H1 (cell line): ENCODE measurements at regions not wholly inside any gene's neighbourhood (a gene's known extent, or its start where the extent isn't known, plus 50 kb on each side); places are given as distances from the start of the nearest gene placed in this dataset.

ENCODE experiments used
- CTCF ChIA-PET: fragments of 300-600 bp; sonication (Branson Sonifier 250); formaldehyde crosslinking; loops from one replicate; lab custom pipeline; 2021; ENCODE audit not compliant: partially characterized antibody; lab: Charles Lee
- POLR2A ChIA-PET: fragments of 300-600 bp; sonication (Branson Sonifier 250); formaldehyde crosslinking; loops from one replicate; lab custom pipeline; 2021; ENCODE audit warnings: inconsistent platforms; ENCODE audit not compliant: partially characterized antibody; lab: Charles Lee
- DNase-seq, 2 experiments: peaks; one replicate each; pipeline versions ENCODE4 v3.0.0 to v3.0.0-alpha.2; 2010 to 2022; ENCODE audit warnings: low spot score in 2 of 2, low read depth in 1 of 2, mixed read lengths in 1 of 2
- FAIRE-seq: peaks from 2 replicates; lab custom pipeline; 2011; peaks lifted over from hg19 to GRCh38; lab: Jason Lieb, UNC
- H2AFZ ChIP-seq: 2 replicates; pipeline ENCODE4 v1.8.1; 2012; ENCODE audit warnings: low read length, inconsistent platforms
- H2AK5ac ChIP-seq: 2 replicates; pipeline ENCODE4 v1.6.1; 2013; ENCODE audit warnings: low read depth, low read length
- H2BK120ac ChIP-seq: replicated peaks from 2 replicates; pipeline ENCODE3; 2013; ENCODE audit warnings: low read depth, low read length, inconsistent platforms
- H2BK12ac ChIP-seq: 2 replicates; pipeline ENCODE4 v1.6.1; 2013; ENCODE audit warnings: low read depth, low read length
- H2BK15ac ChIP-seq: 2 replicates; pipeline ENCODE4 v1.6.1; 2013; ENCODE audit warnings: low read length
- H2BK20ac ChIP-seq: 2 replicates; pipeline ENCODE4 v1.6.1; 2013; ENCODE audit warnings: low read length
- H2BK5ac ChIP-seq: 2 replicates; pipeline ENCODE4 v1.6.1; 2013; ENCODE audit warnings: low read depth, low read length
- H3K14ac ChIP-seq: 2 replicates; pipeline ENCODE4 v1.6.1; 2013; ENCODE audit warnings: inconsistent platforms; ENCODE audit not compliant: insufficient read length
- H3K18ac ChIP-seq: 2 replicates; pipeline ENCODE4 v1.6.1; 2013; ENCODE audit warnings: low read length; ENCODE audit errors: extremely low read depth
- H3K23ac ChIP-seq: 2 replicates; pipeline ENCODE4 v1.6.1; 2013; ENCODE audit warnings: inconsistent platforms; ENCODE audit not compliant: insufficient read length
- H3K23me2 ChIP-seq: 2 replicates; pipeline ENCODE4 v1.6.1; 2013; ENCODE audit warnings: low read depth, low read length
- H3K27ac ChIP-seq: 2 replicates; pipeline ENCODE4 v1.6.1; 2011; ENCODE audit warnings: low read depth, low read length, inconsistent platforms
- H3K27me3 ChIP-seq, 4 experiments: replicated peaks in 1 of 4; 1 replicate in 1 of 4; 2 replicates in 3 of 4; pipeline versions ENCODE4 v1.6.1 to v1.8.1; 2011 to 2013; ENCODE audit warnings: low read length in 3 of 4, mild to moderate bottlenecking in 3 of 4, inconsistent platforms in 2 of 4, mixed read lengths in 2 of 4, moderate library complexity in 1 of 4; ENCODE audit not compliant: control insufficient read depth in 3 of 4, insufficient read depth in 3 of 4; ENCODE audit errors: extremely low read depth in 1 of 4
- H3K36me3 ChIP-seq, 4 experiments: 2 replicates each; pipeline versions ENCODE4 v1.6.1 to v1.8.1; 2011 to 2013; ENCODE audit warnings: mild to moderate bottlenecking in 4 of 4, low read length in 3 of 4, moderate library complexity in 2 of 4, control low read depth in 1 of 4, inconsistent platforms in 1 of 4; ENCODE audit not compliant: insufficient read depth in 4 of 4, control insufficient read depth in 2 of 4
- H3K4ac ChIP-seq: replicated peaks from 2 replicates; pipeline ENCODE3; 2013; ENCODE audit warnings: low read length, low read depth, mixed read lengths, inconsistent platforms; ENCODE audit not compliant: insufficient read length
- H3K4me1 ChIP-seq, 4 experiments: replicated peaks in 1 of 4; 1 replicate in 1 of 4; 2 replicates in 3 of 4; pipeline versions ENCODE4 v1.6.1 to v1.8.1; 2011 to 2013; ENCODE audit warnings: low read length in 3 of 4, inconsistent platforms in 2 of 4, mixed read lengths in 1 of 4; ENCODE audit not compliant: insufficient read depth in 4 of 4, control insufficient read depth in 3 of 4
- H3K4me2 ChIP-seq, 2 experiments: 2 replicates each; pipeline versions ENCODE4 v1.6.1 to v1.8.1; 2011 to 2013; ENCODE audit warnings: low read depth in 2 of 2, low read length in 2 of 2, control low read depth in 1 of 2, inconsistent platforms in 1 of 2, mild to moderate bottlenecking in 1 of 2; ENCODE audit not compliant: insufficient read depth in 1 of 2
- H3K4me3 ChIP-seq, 4 experiments: fragments of 200-600, 300-600 bp in 1 of 4; sonication (generic), shearing (Covaris generic), sonication (Bioruptor Twin) in 1 of 4; 2 replicates each; pipeline versions ENCODE4 v1.5.1 to v1.8.1; 2011 to 2016; ENCODE audit warnings: low read length in 4 of 4, low read depth in 3 of 4, control low read depth in 2 of 4, inconsistent platforms in 2 of 4, mild to moderate bottlenecking in 2 of 4, mixed read lengths in 1 of 4, moderate library complexity in 1 of 4; ENCODE audit not compliant: insufficient read depth in 2 of 4; ENCODE audit errors: extremely low read depth in 1 of 4
- H3K56ac ChIP-seq: replicated peaks from 2 replicates; pipeline ENCODE3; 2013; ENCODE audit warnings: low read depth, mild to moderate bottlenecking, mixed read lengths, low read length, inconsistent platforms; ENCODE audit not compliant: insufficient read length
- H3K79me1 ChIP-seq: 2 replicates; pipeline ENCODE4 v1.6.1; 2013; ENCODE audit warnings: low read depth, low read length, control low read depth
- H3K79me2 ChIP-seq, 2 experiments: 2 replicates each; pipeline versions ENCODE4 v1.6.1 to v1.8.1; 2012 to 2013; ENCODE audit warnings: low read length in 2 of 2, mild to moderate bottlenecking in 2 of 2, inconsistent platforms in 1 of 2; ENCODE audit not compliant: insufficient read depth in 2 of 2, control insufficient read depth in 1 of 2
- H3K9ac ChIP-seq, 4 experiments: replicated peaks in 1 of 4; 1 replicate in 1 of 4; 2 replicates in 3 of 4; pipeline versions ENCODE4 v1.6.1 to v1.8.1; 2011 to 2013; ENCODE audit warnings: low read depth in 3 of 4, low read length in 3 of 4, control low read depth in 2 of 4, mild to moderate bottlenecking in 2 of 4, moderate library complexity in 2 of 4, inconsistent platforms in 1 of 4; ENCODE audit errors: extremely low read depth in 1 of 4
- H3K9me3 ChIP-seq, 2 experiments: 2 replicates each; pipeline versions ENCODE4 v1.6.1 to v1.8.1; 2012 to 2013; ENCODE audit warnings: mild to moderate bottlenecking in 2 of 2, moderate library complexity in 2 of 2, control low read depth in 1 of 2, inconsistent platforms in 1 of 2, low read depth in 1 of 2, low read length in 1 of 2, mixed read lengths in 1 of 2; ENCODE audit not compliant: insufficient read depth in 2 of 2
- H4K20me1 ChIP-seq, 2 experiments: replicated peaks in 1 of 2; 2 replicates each; pipeline versions ENCODE3 to v1.8.1; 2011 to 2013; ENCODE audit warnings: inconsistent platforms in 2 of 2, low read length in 2 of 2, mild to moderate bottlenecking in 1 of 2; ENCODE audit not compliant: insufficient read depth in 2 of 2, control insufficient read depth in 1 of 2
- H4K5ac ChIP-seq: 2 replicates; pipeline ENCODE4 v1.6.1; 2013; ENCODE audit warnings: low read length, low read depth, mixed read lengths, inconsistent platforms; ENCODE audit not compliant: insufficient read length
- H4K8ac ChIP-seq: 2 replicates; pipeline ENCODE4 v1.8.0; 2013; ENCODE audit warnings: mild to moderate bottlenecking, moderate library complexity, low read length, inconsistent platforms; ENCODE audit not compliant: insufficient read depth; ENCODE audit errors: extremely low read depth
- H4K91ac ChIP-seq: replicated peaks from 2 replicates; pipeline ENCODE3; 2013; ENCODE audit warnings: low read length, mixed read lengths, inconsistent platforms; ENCODE audit not compliant: insufficient read length
- MAFK ChIP-seq: IDR thresholded peaks from 2 replicates; pipeline ENCODE4 v1.6.1; 2012; ENCODE audit warnings: low read depth, mild to moderate bottlenecking, improper control_type of control experiment, low read length
- POU5F1 ChIP-seq: IDR thresholded peaks from 2 replicates; pipeline ENCODE4 v1.6.1; 2011; ENCODE audit warnings: low read depth, mild to moderate bottlenecking, low read length, moderate library complexity
- SP1 ChIP-seq: IDR thresholded peaks from 2 replicates; pipeline ENCODE4 v1.6.1; 2011; ENCODE audit warnings: low read depth, low read length
- SUZ12 ChIP-seq: fragments of 200-600 bp; sonication (generic); IDR thresholded peaks from 2 replicates; pipeline ENCODE4 v1.6.1; 2012; ENCODE audit warnings: mild to moderate bottlenecking, inconsistent platforms, low read length, moderate library complexity, mixed read lengths
- WGBS, 2 experiments: shearing (Covaris generic) in 1 of 2; methylation state at CpG; one replicate each; pipeline versions ENCODE4 v1.1.6 to v1.1.7; 2013 to 2015; ENCODE audit warnings: low lambda C conversion rate in 2 of 2, mixed read lengths in 2 of 2, inconsistent platforms in 1 of 2, low coverage in 1 of 2, missing lambda C conversion rate in 1 of 2; ENCODE audit not compliant: insufficient replicate concordance in 2 of 2, insufficient coverage in 1 of 2, insufficient read length in 1 of 2; ENCODE audit errors: extremely low coverage in 1 of 2, missing lambda C conversion rate in 1 of 2; 5-methylcytosine and 5-hydroxymethylcytosine counted together

- H2BK20ac ChIP-seq = no peak overlapping the region
- H3K4ac ChIP-seq = no peak overlapping the region
- no peak overlapping the region for H2AFZ ChIP-seq
- 89% methylated on average over 24 of the region's 26 CpGs; no CpG with 5 or more reads in 1 of the 2 experiments for WGBS, 2 experiments
- no peaks in the 10 kb centered on the region for H4K20me1 ChIP-seq
- no peaks in the 10 kb centered on the region for H3K23me2 ChIP-seq
- H2BK5ac ChIP-seq = no peak overlapping the region
- ChIA-PET POLR2A (no interaction called here), CTCF (interaction anchor here (1.1 kb wide), 1 partner anchor 14 kb away, joined by 4 read pairs; no protein-coding TSS in a partner anchor)
- DNase-seq = no peak
- no peak overlapping the region for H2BK15ac ChIP-seq
- no peak overlapping the region for H3K9ac ChIP-seq
- no peak overlapping the region for H4K91ac ChIP-seq
- no peak for FAIRE-seq
- H3K56ac ChIP-seq = no peak overlapping the region
- no peak overlapping the region for H2BK120ac ChIP-seq
- no peak overlapping the region for H3K14ac ChIP-seq
- H3K4me2 ChIP-seq = no peak overlapping the region
- no peaks in the 10 kb centered on the region for H3K36me3 ChIP-seq
- no peaks in the 10 kb centered on the region for H3K27me3 ChIP-seq
- H3K23ac ChIP-seq = no peak overlapping the region
- H3K4me3 ChIP-seq = no peak overlapping the region
- H2BK12ac ChIP-seq = no peak overlapping the region
- H4K5ac ChIP-seq = no peak overlapping the region
- TF ChIP-seq SUZ12 = no peak
- no peak for TF ChIP-seq POU5F1
- no peak for TF ChIP-seq SP1
- TF ChIP-seq MAFK = no peak
- peaks cover 0 to 3% (median 0%) of the 10 kb centered on the region in 4 experiments; a peak in 1 of 7 replicates for H3K4me1 ChIP-seq
- H3K79me1 ChIP-seq = no peaks in the 10 kb centered on the region
- H3K79me2 ChIP-seq = no peaks in the 10 kb centered on the region
- H3K27ac ChIP-seq = no peak overlapping the region
- H4K8ac ChIP-seq = no peak overlapping the region
- no peak overlapping the region for H2AK5ac ChIP-seq
- no peak overlapping the region for H3K18ac ChIP-seq
- H3K9me3 ChIP-seq = peaks cover 0 to 3% of the 10 kb centered on the region in 2 experiments; a peak in 2 of 4 replicates
These were observed 396.5 kb upstream of the SALL3 start for GRCh38 chr18:78582898-78583738.
